ENCODE measurements at regions not wholly inside any gene's neighbourhood (a gene's known extent, or its start where the extent isn't known, plus 50 kb on each side); places are given as distances from the start of the nearest gene placed in this dataset.
A peak's percentile ranks its signal among the peaks of the same experiment; 100 is the strongest.

- TF ChIP-seq, protein P1, sequence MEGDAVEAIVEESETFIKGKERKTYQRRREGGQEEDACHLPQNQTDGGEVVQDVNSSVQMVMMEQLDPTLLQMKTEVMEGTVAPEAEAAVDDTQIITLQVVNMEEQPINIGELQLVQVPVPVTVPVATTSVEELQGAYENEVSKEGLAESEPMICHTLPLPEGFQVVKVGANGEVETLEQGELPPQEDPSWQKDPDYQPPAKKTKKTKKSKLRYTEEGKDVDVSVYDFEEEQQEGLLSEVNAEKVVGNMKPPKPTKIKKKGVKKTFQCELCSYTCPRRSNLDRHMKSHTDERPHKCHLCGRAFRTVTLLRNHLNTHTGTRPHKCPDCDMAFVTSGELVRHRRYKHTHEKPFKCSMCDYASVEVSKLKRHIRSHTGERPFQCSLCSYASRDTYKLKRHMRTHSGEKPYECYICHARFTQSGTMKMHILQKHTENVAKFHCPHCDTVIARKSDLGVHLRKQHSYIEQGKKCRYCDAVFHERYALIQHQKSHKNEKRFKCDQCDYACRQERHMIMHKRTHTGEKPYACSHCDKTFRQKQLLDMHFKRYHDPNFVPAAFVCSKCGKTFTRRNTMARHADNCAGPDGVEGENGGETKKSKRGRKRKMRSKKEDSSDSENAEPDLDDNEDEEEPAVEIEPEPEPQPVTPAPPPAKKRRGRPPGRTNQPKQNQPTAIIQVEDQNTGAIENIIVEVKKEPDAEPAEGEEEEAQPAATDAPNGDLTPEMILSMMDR (IDR thresholded peaks at IDR 0.05), result peak; percentile 68 to 88 (median 78)
- DNase-seq, result peak in 1 of 2 donors; percentile 54
These were observed 96.7 kb upstream of the BACH2 start for GRCh38 chr6:90393232-90393884.

GRCh38 chr6:90390379-90390778 lies 93.7 kb upstream of the BACH2 start:
- intact Hi-C loops (cut with DNase I), result loop anchor here (5.0 to 10.0 kb wide), 13 partner anchors 87 to 448 kb away; partner anchors contain the start of gene BACH2 (in 3 of the 10)

More at GRCh38 chr6:90393232-90393884, 96.7 kb upstream of the BACH2 start:
- Histone ChIP-seq H3K9me3 (no peaks in the 10 kb centered on the region), H3K36me3 (no peaks in the 10 kb centered on the region), H3K27me3 (peaks cover 0 to 4% (median 0%) of the 10 kb centered on the region in 7 donors), H3K27ac (no peak overlapping the region), H3K4me1 (peaks cover 0 to 4% (median 0%) of the 10 kb centered on the region in 9 donors), H3K4me3 (no peak overlapping the region)
- WGBS, 2 donors, result 33 to 35% methylated on average over 7 of the region's 7 CpGs
- intact Hi-C loops (cut with DNase I), result loop anchor here (1.0 to 10.0 kb wide), 16 partner anchors 84 to 453 kb away; partner anchors contain the start of gene BACH2 (in 3 of the 10)
- ATAC-seq, result peak in 6 of 8 donors; percentile 49 to 76 (median 63)

DNA sequence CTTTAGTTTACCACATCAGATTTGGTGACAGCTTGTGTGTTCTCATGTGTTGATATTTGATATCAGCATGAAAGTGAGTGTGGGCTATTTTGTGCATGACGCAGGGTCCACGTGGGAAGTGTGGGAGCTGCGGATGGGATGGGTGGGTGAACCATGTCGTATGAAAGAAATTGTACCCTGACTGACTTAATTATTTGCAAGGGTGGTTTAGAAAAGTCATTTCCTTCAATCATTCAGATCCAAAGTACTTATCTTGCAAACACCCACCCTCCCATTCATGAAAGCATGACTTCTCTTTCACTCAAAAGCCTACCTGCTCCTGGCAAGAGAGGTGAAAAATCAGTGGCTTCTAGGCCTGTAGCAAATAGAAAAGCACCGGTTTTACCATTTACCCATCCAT lies 91.8 kb upstream of the BACH2 start:
- intact Hi-C loops (cut with DNase I), result loop anchor here in 1 of 10 donors (10.0 kb wide), 1 partner anchor 294 kb away; no protein-coding TSS in a partner anchor
- no peaks in the 10 kb centered on the region for H3K36me3 ChIP-seq
- no peaks in the 10 kb centered on the region for H3K9me3 ChIP-seq
- no peak for DNase-seq
- ATAC-seq, result no peak
- H3K4me1 ChIP-seq, result peaks cover 0 to 7% (median 0%) of the 10 kb centered on the region in 9 donors
- H3K4me3 ChIP-seq, result no peak overlapping the region
- H3K27me3 ChIP-seq, result peaks cover 0 to 3% (median 0%) of the 10 kb centered on the region in 7 donors
- 84 to 88% methylated on average over 5 of the region's 5 CpGs for WGBS, 2 donors
- TF ChIP-seq, protein P1 (IDR thresholded peaks at IDR 0.05), result no peak
- H3K27ac ChIP-seq, result no peak overlapping the region

More at GRCh38 chr6:90390379-90390778, 93.7 kb upstream of the BACH2 start:
- Histone ChIP-seq H3K9me3 (no peaks in the 10 kb centered on the region), H3K36me3 (no peaks in the 10 kb centered on the region), H3K4me3 (no peak overlapping the region), H3K27ac (no peak overlapping the region), H3K27me3 (peaks cover 0 to 4% (median 0%) of the 10 kb centered on the region in 7 donors), H3K4me1 (peaks cover 0 to 7% (median 0%) of the 10 kb centered on the region in 9 donors)
- ATAC-seq (no peak), DNase-seq (no peak)
- TF ChIP-seq, protein P1 (IDR thresholded peaks at IDR 0.05), result no peak

DNA sequence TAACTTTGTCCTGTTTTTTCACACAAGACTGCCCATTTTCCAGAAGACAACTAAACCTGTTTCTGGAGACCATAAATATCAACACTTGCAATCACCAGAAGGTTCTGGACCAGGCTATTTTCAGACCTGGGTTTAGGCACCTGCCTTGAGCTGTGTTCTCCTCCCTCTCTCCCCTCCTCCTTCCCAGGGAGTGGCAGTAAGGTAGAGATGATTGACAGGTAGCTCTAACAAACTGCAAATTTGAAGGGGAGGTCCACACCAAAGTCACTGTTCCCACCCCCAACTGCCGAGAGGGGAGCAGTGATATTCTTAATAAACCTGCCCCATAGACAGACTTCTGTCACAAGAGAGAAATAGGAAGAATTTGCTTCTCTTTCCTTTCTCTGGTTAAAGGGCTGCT lies 91.2 kb upstream of the BACH2 start:
- intact Hi-C loops (cut with DNase I), result loop anchor here in 1 of 10 donors (10.0 kb wide), 1 partner anchor 293 kb away; no protein-coding TSS in a partner anchor
- 75 to 90% methylated on average over 1 of the region's 1 CpG for WGBS, 2 donors
- no peaks in the 10 kb centered on the region for H3K36me3 ChIP-seq
- H3K27me3 ChIP-seq, result peaks cover 0 to 3% (median 0%) of the 10 kb centered on the region in 7 donors
- no peak for DNase-seq
- no peaks in the 10 kb centered on the region for H3K9me3 ChIP-seq
- TF ChIP-seq, protein P1 (IDR thresholded peaks at IDR 0.05), result no peak
- ATAC-seq, result no peak
- H3K4me3 ChIP-seq, result no peak overlapping the region
- no peak overlapping the region for H3K27ac ChIP-seq
- H3K4me1 ChIP-seq, result peaks cover 0 to 7% (median 0%) of the 10 kb centered on the region in 9 donors
